ENCODE measurements at regions not wholly inside any gene's neighbourhood (a gene's known extent, or its start where the extent isn't known, plus 50 kb on each side); places are given as distances from the start of the nearest gene placed in this dataset.

DNA sequence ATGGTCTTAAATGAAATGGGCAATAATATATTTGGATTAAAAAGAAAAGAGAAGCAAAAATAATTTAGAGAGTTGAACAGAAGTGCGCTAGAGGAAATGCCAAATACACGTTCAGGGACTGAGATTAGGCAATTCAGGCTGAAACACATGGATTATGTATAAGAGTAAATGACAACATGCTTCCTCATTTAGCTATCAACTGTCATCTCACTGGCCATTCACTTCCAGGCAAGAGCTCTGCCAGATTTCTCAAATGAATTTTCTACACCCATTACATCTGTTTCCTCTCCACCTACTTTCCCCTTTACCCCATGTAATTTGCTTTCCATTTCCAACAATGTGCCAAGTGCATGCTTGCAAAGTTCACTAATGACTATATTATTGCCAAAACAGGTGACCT lies 582.4 kb downstream of the LTN1 start:
- BruUV-seq (replicated peaks), result no TSS peak
- no peaks in the 10 kb centered on the region for H4K20me1 ChIP-seq (replicated peaks; ENCODE audit: control insufficient read depth, extremely low read depth, insufficient read depth, low read length)
- no peaks in the 10 kb centered on the region for H3K9me3 ChIP-seq (replicated peaks; ENCODE audit: control insufficient read depth, insufficient read depth, low read length)
- no peaks in the 10 kb centered on the region for H3K27me3 ChIP-seq (ENCODE audit: control insufficient read depth in 2 of 2, insufficient read depth in 2 of 2, low read length in 2 of 2)
- ChIA-PET CTCF (no interaction called here), POLR2A (no interaction called here)
- H3K4me2 ChIP-seq (ENCODE audit: insufficient read depth, low read length), result no peak overlapping the region
- H3K4me3 ChIP-seq (replicated peaks in 1 of 3; ENCODE audit: insufficient read depth in 1 of 3, low read depth in 1 of 3, low read length in 3 of 3), result no peak overlapping the region
- FAIRE-seq, result no peak
- H3K9me1 ChIP-seq (replicated peaks; ENCODE audit: control insufficient read depth, extremely low read depth, insufficient read depth, low read length), result no peaks in the 10 kb centered on the region
- H3K4me1 ChIP-seq (ENCODE audit: control insufficient read depth, extremely low read depth, insufficient read depth, low read length), result no peaks in the 10 kb centered on the region
- no peak for DNase-seq (ENCODE audit: low read depth, low spot score)
- dilution Hi-C loops (cut with MboI; ENCODE audit: extremely low pct_ligation_motif_present, low sequenced_read_pairs), result no loop called here
- intact Hi-C loops (cut with micrococcal nuclease), result no loop called here
- no peaks in the 10 kb centered on the region for H3K79me2 ChIP-seq (ENCODE audit: control insufficient read depth, insufficient read depth, low read length)
- no peak overlapping the region for H3K27ac ChIP-seq (ENCODE audit: insufficient read depth, low read depth, low read length)
- H2AFZ ChIP-seq (ENCODE audit: low read depth, low read length), result no peak overlapping the region
- TF ChIP-seq EZH2 (IDR thresholded peaks at IDR 0.05; ENCODE audit: borderline replicate concordance, low read depth, low read length, severe bottlenecking), result no peak
- TF ChIP-seq JUN (IDR thresholded peaks at IDR 0.05; ENCODE audit: borderline replicate concordance, insufficient read depth, insufficient read length, low read depth), result no peak
- no peak for TF ChIP-seq POLR2A (IDR thresholded peaks at IDR 0.05; ENCODE audit: low read depth, low read length)
- no peak for TF ChIP-seq FOS (IDR thresholded peaks at IDR 0.05; ENCODE audit: borderline replicate concordance, insufficient read depth, low read length)
- no peak for TF ChIP-seq CTCF (IDR thresholded peaks at IDR 0.05; ENCODE audit: extremely low read depth in 1 of 2, insufficient read depth in 1 of 2, low read depth in 1 of 2, low read length in 2 of 2)
- TF ChIP-seq, protein P1, sequence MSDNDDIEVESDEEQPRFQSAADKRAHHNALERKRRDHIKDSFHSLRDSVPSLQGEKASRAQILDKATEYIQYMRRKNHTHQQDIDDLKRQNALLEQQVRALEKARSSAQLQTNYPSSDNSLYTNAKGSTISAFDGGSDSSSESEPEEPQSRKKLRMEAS (IDR thresholded peaks at IDR 0.05; ENCODE audit: insufficient read depth, insufficient read length), result no peak
- TF ChIP-seq POLR2AphosphoS5 (IDR thresholded peaks at IDR 0.05; ENCODE audit: insufficient read depth, low read depth, low read length), result no peak
- no peak for TF ChIP-seq GATA2 (IDR thresholded peaks at IDR 0.05; ENCODE audit: insufficient read depth, insufficient read length, low read depth, low read length)
- no peak for TF ChIP-seq MYC (IDR thresholded peaks at IDR 0.05; ENCODE audit: low read depth, low read length)
- H3K9ac ChIP-seq (replicated peaks; ENCODE audit: extremely low read depth, insufficient read depth, low read length), result no peak overlapping the region
- H3K36me3 ChIP-seq (ENCODE audit: control insufficient read depth in 2 of 2, extremely low read depth in 1 of 2, insufficient read depth in 2 of 2, low read length in 2 of 2), result no peaks in the 10 kb centered on the region
